C4-2B (cell line): ENCODE measurements at regions not wholly inside any gene's neighbourhood (a gene's known extent, or its start where the extent isn't known, plus 50 kb on each side); places are given as distances from the start of the nearest gene placed in this dataset.

Experiments
- H3K27ac ChIP-seq: fragments of 450-650 bp; 2 replicates; pipeline ENCODE4 v1.5.1; 2017
- ZFX ChIP-seq: fragments of 450-650 bp; IDR thresholded peaks from 2 replicates; pipeline ENCODE4 v1.6.1; 2017
- TF ChIP-seq, protein P1 (sequence below): fragments of 450-650 bp; conservative IDR thresholded peaks from 2 replicates; pipeline ENCODE4 v1.5.1; 2017; ENCODE audit warnings: mild to moderate bottlenecking

GRCh38 chr5:166947045-166947444 lies 1344.4 kb upstream of the WWC1 start:
- H3K27ac ChIP-seq, result no peak overlapping the region
- TF ChIP-seq, protein P1, sequence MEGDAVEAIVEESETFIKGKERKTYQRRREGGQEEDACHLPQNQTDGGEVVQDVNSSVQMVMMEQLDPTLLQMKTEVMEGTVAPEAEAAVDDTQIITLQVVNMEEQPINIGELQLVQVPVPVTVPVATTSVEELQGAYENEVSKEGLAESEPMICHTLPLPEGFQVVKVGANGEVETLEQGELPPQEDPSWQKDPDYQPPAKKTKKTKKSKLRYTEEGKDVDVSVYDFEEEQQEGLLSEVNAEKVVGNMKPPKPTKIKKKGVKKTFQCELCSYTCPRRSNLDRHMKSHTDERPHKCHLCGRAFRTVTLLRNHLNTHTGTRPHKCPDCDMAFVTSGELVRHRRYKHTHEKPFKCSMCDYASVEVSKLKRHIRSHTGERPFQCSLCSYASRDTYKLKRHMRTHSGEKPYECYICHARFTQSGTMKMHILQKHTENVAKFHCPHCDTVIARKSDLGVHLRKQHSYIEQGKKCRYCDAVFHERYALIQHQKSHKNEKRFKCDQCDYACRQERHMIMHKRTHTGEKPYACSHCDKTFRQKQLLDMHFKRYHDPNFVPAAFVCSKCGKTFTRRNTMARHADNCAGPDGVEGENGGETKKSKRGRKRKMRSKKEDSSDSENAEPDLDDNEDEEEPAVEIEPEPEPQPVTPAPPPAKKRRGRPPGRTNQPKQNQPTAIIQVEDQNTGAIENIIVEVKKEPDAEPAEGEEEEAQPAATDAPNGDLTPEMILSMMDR, result no peak
- no peak for TF ChIP-seq ZFX

DNA sequence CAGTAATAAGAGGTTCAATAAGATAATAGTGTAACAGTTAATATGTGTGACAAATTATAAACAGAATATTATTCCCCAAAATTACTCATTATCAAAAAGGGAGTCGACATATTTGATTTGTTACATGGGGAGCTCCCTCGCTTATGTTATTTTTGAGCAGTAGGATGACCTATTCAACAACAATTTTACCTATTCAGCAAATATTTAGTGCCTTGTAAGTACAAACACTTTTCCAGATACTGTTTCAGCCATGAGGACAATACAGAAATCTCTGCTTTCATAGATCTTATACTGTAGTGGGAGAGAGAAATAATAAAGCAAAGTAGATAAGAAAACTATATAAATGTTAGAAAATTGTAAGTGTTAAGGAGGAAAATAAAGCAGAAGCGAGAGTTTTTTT lies 1342.8 kb upstream of the WWC1 start:
- TF ChIP-seq ZFX, result no peak
- TF ChIP-seq, protein P1, result no peak
- no peak overlapping the region for H3K27ac ChIP-seq

DNA sequence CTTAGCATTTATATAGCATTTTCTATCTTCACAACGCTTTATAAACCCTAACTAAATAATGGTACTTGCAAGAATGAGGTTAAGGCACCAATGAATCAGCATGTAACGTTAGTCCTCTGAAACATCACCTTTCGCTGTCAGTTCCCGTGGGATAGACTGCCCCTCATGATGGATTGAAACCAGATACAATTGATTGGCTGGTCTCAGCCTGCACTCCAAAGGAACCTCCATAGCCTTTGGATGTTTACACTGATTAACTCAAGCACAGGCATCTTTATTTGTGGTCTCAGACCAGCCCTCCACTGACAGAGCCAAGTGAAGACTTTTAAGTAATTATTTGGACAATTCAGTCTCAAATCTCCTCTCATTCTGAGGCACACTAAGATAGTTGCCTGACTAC lies 1339.4 kb upstream of the WWC1 start:
- H3K27ac ChIP-seq, result no peak overlapping the region
- TF ChIP-seq ZFX, result no peak
- TF ChIP-seq, protein P1, result no peak

- no peak overlapping the region for H3K27ac ChIP-seq
- TF ChIP-seq, protein P1, result no peak
- no peak for TF ChIP-seq ZFX
Measured at GRCh38 chr5:166957782-166958181, 1333.7 kb upstream of the WWC1 start.

DNA sequence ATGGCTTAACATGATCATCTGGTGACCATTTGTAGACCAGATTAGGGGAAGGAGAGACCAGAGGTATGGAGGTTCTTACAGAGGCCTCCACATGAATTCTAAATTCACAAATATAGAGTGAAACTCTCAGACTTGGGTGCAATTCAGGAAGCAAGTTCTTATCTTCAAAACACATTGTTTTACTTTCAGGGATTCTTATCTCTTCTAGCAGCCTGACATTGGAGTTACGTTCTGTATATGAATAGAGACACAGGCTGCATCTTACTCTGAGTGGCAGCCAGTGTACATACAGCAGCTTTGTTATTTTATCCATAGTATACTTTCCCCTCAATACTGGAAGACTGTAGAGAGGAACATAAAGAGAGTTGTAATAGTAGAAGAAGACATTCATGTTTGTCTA lies 1331.7 kb upstream of the WWC1 start:
- no peak overlapping the region for H3K27ac ChIP-seq
- no peak for TF ChIP-seq ZFX
- TF ChIP-seq, protein P1, result no peak

DNA sequence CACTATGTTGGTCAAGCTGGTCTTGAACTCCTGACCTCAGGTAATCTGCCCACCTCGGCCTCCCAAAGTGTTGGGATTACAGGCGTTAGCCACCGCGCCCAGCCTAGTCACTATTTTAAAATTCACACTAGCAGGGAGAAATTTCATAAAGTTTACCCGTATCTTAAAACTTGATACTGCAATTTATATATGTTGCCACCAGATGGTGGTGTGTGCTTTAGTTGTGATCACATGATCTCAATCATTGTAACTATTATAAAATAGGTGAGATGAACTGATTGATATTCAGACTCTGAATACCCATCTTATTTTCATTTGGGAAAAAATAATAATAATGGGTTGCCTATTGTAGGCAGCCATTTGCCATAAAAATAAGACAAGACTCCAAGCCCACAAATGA lies 1330.4 kb upstream of the WWC1 start:
- no peak overlapping the region for H3K27ac ChIP-seq
- TF ChIP-seq ZFX, result no peak
- TF ChIP-seq, protein P1, result peak; percentile 66

- no peak overlapping the region for H3K27ac ChIP-seq
- TF ChIP-seq ZFX, result no peak
- TF ChIP-seq, protein P1, result no peak
Measured at GRCh38 chr5:166961913-166962312, 1329.5 kb upstream of the WWC1 start.
